GM19328 (cell line): ENCODE measurements at regions not wholly inside any gene's neighbourhood (a gene's known extent, or its start where the extent isn't known, plus 50 kb on each side); places are given as distances from the start of the nearest gene placed in this dataset.
"Not testable (repeated sequence)": the region's sequence is repeated elsewhere in the genome, so short reads cannot be mapped to it uniquely, and the experiment has no call there.

ENCODE experiments used
- ATAC-seq: cut with Tn5 transposase; IDR thresholded peaks from one replicate; pipeline ENCODE4 v1.9.1; 2021; ENCODE audit warnings: mild to moderate bottlenecking, moderate library complexity; ENCODE audit not compliant: unreplicated experiment

DNA sequence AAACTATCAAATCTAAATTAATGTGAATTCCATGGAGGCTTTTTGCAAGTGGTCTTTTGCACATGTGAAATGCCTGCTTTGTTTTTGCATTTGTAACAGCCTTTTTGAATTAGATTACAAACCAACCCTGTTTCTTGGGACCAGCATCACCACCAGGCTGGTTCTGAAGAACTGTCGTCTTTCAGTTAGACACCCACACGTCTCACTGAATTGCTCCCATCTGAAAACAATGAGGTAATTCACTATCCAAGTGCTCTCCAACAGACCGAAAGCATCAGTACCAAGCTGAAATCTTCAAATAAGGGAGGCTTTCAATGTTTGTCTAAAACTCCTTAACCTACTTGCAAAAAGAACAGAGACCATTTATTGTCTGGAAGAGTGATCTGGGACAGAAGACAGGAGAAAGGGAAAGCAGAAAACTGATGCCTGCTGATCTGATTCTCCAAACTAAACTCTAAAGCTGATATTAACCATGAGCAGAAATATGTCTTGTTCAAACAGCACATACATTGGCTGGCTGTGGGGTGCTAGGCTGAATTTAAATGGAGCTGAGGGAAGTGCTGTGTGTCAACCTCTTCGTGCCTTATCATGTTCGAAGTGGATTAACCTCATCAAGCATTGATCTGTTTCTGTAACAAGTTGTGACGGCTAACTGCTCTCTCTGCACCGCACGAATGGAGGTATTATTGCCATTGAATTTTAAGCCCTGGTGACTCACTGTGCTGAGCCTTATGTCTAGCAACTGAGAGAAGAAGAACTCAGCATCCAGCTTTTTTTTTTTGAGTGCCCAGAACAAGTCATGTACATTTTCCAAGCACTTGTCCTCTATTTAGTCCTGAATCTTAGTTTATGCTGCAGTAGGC lies 213.7 kb upstream of the P2RY1 start:
- no peak for ATAC-seq

DNA sequence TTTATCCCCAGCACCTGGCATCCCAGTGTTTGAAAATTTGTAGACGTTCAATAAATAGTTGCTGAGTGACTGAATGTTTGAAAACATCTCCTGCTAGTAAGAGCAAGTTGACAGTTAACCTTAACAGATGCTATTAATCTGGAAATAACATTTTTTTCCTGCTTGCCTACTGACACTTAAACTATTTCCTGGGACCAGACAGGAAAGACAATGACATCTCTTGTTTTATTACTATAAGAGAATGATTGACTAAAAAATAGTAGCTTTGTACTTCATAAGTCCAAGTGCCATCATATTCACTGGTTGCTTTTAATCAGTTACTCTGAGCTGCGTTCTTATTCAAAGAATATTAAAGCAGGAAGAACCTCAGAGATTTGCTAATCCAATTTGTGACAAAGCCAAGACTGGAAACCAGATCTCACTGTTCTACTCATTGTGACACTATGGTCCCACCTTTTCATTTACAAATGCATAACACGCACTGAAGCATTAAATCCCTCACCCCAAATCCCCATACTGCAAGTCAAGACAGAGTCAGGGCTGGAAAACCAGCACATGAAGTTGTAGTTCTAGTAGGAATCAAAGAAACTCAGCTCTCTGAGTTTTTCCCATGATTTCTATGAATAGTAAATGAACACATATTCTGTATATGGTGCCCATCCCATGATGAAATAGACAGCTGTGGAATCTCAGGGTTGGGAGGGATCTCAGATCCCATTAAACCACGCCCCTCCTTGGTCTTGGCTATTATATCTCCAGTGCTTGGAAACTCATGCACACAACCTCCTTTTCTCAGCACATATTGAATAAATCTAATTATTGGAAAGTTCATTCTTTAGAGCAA lies 212.7 kb upstream of the P2RY1 start:
- no peak for ATAC-seq

DNA sequence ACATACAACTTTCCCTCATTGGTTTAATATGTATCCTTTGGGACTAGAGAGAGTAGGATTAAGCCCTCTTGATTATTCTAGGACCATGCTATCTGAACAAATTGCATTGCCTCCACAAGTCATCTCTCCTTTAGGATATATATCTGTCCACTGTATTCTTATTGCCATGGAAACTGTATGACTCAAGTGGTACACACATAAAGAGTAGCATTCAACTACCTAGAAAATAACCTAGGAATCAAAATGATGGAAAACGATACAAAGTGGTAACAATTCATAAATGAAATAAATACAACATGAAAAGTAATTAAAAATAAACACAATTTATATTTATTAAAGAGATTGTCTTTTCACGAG lies 212.1 kb upstream of the P2RY1 start:
- no peak for ATAC-seq

DNA sequence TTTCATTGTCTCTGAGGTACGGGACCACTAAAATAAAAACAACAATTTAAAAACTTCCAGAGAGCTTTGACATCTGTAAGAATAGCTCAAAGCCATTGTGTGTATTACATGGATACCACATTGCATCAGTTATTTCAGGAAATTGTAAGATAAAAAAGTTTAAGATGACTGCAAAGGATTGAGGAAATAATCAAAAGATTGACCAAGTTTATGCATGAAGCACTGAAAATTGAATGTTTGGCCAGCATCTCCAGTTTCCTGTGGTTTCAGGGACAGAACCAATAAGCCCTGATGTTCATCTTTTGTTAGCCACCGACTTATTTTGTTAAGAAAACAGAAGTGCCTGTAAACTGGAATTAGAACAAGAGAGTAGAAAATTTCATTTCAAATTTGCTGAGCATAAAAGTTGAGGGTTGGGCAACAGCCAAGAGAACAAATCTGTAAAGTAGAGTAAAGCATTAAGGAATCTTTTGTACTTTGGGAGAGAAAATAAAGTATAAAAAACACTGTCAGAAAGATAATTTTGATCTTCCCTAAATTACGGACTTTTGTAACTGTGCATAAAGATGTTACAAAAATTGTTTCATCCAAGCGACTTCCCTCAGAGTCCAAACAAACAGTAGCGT lies 211.5 kb upstream of the P2RY1 start:
- ATAC-seq, result no peak

DNA sequence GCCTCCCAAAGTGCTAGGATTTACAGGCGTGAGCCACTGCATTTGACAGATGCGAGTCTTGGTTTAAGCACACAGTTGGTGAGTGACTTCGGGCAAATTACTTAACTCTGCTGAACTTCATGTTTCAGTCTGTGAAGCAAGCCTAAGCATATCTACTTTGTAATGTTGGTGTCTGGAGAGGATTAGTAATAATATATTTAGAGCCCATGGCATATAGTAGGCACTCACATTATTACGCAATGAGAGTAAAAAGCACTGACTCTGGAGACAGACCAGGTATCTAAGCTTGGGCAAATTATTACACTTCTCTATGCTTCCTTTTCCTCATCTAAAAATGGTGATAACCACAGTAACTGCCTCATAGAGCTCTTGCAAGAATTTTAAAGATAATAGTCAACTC lies 208.7 kb upstream of the P2RY1 start:
- no peak for ATAC-seq

DNA sequence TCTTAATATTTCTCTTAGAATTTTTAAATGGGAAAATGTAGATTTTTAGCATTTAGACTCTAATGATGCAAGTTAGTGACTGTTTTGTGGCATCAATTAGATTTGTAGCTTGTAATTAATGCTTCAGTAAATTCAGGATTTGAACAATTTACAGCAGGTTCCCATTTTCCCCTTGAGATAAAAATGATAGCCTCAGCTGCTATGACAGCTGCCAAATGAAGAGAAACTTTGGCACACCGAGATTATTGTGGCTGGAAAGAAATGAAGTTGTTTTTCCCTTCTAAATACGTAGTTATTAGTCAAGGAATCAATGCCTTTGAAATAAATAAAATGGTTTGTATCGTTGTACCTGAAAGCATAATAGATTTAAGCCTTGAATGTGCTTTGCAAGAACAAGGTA lies 206.4 kb upstream of the P2RY1 start:
- no peak for ATAC-seq

DNA sequence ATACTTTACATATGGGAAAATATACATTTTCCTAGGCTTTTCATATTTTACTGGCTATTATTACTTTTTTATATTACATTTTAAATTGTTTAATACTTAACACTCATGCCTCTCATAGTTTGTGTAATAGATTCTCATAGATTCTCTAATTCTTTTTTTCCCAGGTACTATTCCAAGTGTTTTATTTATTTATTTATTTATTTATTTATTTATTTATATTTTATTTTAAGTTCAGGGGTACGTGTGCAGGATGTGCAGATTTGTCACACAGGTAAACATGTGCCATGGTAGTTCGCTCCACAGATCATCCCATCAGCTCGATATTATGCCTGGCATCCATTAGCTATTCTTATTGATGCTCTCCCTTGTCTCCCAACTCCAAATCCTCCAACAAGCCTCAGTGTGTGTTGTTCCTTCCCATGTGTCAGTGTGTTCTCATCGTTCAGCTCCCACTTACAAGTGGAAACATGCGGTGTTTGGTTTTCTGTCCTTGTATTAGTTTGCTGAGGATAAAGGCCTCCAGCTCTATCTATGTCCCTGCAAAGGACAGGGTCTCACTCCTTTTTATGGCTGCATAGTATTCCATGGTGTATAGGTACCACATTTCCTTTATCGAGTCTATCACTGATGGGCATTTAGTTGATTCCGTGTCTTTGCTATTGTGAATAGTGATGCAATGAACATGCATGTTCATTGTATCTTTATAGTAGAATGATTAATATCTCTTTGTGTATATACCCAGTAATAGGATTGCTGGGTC lies 205.4 kb upstream of the P2RY1 start:
- ATAC-seq, result no peak

DNA sequence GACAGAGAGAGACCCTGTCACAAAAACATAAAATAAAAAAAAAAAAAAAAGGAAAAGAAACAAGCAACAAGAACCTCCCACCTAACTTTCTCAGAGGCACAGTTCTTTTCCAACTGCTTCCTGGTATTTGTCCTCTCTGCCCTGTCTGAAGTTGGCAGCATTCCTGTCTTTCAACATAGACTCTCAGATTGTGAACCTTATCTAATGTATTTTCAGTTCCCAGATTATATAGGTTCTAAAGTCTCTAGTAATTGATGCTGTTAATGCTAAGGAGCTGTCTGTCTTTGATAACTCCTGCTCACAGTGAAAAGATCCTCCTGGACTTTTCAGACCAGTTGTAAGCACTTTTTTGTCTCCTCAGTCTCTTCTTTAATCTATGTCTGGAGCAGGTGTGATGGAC lies 199.5 kb upstream of the P2RY1 start:
- no peak for ATAC-seq

DNA sequence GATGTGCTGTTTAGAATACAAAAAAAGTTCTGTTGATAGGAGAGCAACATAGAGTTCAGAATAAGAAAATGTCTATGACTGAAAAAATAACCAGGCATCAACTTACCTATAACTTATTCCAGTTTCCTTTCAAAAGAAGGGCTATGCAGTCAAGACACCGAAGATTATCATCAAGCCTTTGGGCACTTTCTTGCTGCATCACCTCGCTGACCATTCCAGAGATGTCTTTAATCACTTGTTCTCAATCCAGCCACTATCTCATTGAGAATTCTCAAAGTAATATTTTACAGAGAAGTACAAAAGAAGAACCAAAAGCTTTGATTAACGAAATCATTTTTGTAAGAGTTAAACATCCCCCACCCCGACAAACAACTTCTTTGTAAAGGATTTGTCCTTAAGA lies 198.3 kb upstream of the P2RY1 start:
- ATAC-seq, result no peak

DNA sequence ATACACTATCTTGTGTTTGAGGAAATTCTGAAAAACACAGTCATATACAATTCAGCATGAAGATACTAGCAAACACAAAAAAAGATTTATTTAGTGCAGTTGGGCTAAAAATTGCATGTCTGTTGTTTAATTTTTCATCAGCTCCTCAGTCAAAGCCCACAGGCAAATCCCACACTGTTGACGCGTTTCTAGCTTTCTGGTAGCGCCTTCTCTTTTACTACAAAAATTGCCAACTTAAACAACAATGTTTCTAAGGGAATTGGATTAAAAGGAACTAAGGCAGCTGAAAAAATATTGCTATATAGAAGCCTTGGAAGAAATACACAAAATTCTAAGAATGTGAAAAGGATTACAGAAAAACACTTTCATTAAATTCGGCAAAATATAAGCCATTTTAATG lies 196.7 kb upstream of the P2RY1 start:
- ATAC-seq, result no peak

DNA sequence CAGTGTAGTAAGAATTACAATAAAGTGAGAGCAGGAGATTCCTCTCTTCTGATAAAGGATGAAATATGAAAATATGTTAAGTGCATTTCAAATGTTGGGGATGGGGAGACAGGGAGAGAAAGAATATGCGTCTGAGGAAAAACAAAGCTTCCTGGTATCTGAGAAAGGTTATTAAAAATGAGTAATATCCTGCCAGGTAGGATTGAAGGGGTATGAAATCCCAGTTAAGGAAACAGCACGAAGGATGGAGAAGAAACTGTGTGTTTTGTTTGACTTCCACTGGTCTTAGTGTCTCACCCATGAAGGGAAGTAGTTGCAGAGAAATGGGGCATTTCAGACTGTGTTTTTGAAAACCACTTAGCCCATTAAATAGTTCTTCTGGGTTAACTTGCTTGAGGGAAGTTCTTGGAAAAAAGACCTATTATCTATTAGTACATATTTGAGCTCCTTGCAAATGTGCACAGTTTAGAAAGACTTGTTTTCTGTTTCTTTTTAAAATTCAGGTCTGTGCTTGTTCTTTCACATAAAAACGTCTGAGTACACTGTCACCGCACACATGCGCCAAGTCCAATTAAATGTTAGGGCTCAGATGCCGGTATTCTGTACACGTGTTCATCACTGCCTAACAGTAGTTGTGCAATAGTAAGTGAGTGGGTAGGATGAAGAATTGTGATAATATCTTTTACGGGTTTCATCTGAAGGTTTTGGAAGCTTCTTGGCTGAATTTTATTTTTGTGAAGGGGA lies 196.1 kb upstream of the P2RY1 start:
- no peak for ATAC-seq

DNA sequence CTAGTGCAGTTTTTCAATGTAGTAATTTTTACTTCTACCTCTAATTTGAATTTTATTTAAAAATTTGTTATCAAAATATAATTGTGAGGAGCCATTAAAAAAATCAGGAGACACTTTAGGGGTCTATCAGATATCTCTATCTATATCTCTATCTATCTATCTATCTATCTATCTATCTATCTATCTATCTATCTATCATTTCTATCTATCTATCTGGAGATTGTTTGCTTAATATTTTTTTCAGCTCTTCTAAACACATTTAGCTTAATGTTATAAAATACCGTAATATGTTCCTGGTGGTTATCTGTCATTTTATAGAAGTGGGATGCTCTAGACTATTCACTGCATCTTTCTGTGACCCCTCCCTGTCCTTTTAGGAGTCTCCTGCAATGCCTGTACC lies 193.7 kb upstream of the P2RY1 start:
- no peak for ATAC-seq

DNA sequence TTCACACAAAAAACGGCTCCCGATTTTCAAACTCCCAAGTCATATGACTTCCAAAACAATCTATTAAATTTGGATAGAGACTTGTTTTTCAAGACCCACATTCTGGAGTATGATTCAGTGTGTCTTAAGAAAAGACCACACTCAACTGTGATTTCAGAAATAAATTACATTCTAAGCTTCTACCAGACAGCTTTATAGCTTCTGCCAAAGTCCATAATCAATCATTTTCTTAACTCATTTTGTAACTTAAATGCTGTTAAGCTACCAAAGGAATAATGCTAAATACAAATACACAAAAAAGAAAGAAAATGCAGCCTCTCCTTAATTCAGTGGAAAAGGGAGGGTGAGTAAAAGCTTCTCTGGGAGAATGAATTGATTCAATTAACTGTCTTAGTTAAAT lies 192.3 kb upstream of the P2RY1 start:
- ATAC-seq, result no peak

DNA sequence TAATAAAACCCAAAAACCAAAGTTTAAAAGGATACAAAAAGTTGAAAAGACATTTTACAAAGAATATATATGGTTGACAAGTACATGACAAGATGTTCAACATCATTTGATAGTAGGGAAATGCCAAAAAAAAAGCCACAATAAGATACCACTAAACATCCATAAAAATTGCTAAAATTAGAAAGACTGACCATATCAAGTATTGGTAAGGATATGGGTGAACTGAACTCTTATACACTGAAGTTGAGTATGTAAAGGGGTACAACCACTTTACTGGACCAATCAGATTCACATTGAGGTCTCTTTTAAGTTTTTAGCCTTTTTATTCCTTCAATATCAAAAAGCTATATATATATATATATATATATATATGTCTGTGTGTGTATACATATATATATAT lies 190.5 kb upstream of the P2RY1 start:
- no peak for ATAC-seq

DNA sequence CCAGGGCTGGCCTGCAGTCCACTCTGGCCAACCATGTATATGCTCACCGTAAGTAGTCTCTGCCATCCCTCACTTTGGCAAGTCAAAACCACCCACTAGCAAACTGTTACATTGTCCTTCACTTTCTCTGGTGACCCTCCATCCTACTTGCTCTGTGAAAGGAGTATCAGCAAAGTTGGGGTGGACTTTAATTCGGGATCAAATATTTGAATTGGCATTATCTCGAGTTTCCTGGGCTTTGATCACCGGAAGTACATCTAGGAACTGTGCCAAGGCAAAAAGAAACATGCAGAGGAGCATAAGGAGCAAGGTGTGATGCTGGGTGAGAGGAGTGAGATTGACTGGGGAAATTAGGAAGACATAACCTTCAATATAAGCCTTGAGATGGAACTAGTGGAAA lies 188.9 kb upstream of the P2RY1 start:
- ATAC-seq, result no peak

DNA sequence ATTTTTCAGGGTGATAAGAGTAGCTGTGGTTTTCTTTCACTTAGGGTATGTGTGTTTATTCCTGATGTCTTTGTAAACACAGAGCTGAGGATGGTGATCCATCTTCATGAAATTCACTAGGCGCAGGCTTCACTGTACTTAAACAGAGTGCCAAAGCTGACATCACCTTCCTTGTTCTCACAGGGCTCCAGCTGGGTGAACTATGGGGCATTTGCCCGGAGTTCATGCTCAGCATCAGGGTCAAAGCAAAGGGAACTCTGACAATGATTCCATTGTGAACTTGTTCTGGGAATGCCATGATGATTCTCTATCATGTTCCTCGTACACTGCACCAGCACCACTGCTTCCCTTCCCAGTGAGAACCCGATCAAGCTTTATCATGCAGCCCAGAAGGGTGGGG lies 184.8 kb upstream of the P2RY1 start:
- no peak for ATAC-seq

DNA sequence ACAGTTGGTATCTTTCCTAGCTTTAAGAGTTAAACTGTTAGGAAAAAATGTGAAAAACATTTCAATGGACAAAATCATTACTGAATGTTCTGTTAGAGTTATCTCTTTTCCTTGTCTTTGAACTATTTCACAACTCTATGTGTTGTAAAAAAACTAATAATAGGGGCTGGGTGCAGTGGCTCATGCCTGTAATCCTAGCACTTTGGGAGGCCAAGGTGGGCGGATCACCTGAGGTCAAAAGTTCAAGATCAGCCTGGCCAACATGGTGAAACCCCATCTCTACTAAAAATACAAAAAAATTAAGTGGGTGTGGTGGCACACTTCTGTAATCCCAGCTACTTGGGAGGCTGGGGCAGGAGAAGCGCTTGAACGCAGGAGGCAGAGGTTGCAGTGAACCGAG lies 184.0 kb upstream of the P2RY1 start:
- not testable (repeated sequence) for ATAC-seq

DNA sequence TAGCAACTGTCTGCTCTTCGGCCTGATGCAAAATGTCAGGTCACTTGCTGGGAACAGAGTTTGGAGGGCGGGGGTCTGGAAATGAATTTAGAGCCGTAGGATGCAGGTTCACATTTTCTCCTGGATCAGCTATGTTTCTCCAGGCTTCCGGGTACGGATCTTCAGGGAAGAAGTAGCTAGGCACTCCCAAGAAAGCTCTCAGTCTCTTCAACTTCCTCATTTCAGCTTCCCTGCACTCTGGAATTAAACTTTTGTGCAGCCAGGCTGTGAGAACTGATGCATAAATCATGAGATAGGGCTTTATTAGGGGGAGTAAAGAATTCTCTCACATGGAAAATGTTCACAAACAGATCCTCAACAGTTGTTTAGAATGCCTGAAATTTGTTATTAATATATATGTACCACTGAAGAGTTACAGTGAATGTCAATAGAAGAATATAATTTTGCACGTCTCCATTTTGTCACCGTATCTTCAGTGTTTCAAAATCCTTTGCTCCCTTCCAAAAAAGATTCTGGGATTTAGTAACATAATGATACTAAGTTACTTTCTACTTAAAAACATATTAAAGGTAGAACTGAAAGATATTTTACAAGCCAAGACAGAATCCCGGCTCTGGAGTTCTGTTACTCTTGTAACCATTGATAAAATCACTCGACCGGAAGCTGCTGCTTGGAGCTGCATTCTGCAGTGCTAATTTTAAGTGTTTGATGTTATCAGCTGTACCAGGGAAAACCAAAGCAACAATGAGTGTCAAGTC lies 178.5 kb upstream of the P2RY1 start:
- no peak for ATAC-seq

DNA sequence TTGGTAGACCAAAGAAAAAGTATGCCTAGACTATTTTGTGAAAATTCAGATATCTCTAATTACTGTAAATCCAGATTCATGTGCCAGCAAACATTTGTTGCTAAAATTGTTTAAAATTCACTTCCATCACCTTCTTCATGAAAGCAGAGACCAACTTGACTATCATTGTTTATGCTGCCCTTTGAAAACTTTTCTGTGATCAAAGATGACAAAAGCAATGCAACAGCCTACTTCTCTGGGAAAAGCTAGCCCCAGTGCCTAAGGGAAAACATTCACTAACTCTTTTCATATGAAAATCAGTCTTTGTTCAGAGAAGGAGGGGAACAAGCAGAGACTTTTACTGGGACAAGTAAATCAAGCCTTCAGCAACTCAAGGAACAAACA lies 178.0 kb upstream of the P2RY1 start:
- ATAC-seq, result no peak
